Heart left ventricle (tissue), 13 donors: ENCODE measurements at regions not wholly inside any gene's neighbourhood (a gene's known extent, or its start where the extent isn't known, plus 50 kb on each side); places are given as distances from the start of the nearest gene placed in this dataset.

Experiments
- POLR2A ChIP-seq, 2 donors: fragments of 450-650 bp; IDR thresholded peaks; one replicate each; pipeline ENCODE4 v1.6.1; 2017; ENCODE audit warnings: antibody characterized with exemption in 2 of 2, mild to moderate bottlenecking in 2 of 2, moderate library complexity in 2 of 2
- TF ChIP-seq, protein P1 (sequence below), 12 donors: fragments of 200-600 bp; sonication (generic) in 4 of 12; IDR thresholded peaks; one replicate each; pipeline versions ENCODE4 v1.5.0 to v1.8.0; 2018 to 2022; ENCODE audit warnings: antibody characterized with exemption in 12 of 12, mild to moderate bottlenecking in 5 of 12
- donor health status: ischemic (EF 13 %, LVEDD 7.1; RV severe dilation, severe dysfunction).
- donor health status: DM: no; HTN: yes; CAD: no.
- donor health status: DM: no; HTN: no; CAD: no.
- donor health status: ischemic (EF 25% LVEDD 6.9; RV normal size, moderate dysfunction).
- donor health status: ischemic (EF 25% LVEDD 5.7; RV mildly dilated, moderate dysfunction).
- donor health status: ischemic (EF 35%, LVEDD 5.7; RV mildly dilated, moderate dysfunction).
- donor health status: nonischemic (EF 11% LVEDD 7.7; RV severe dilation, severe dysfunction).
- donor health status: DM: yes; HTN: yes; CAD: no.
- donor health status: PGD.
- donor health status: ischemic (EF 29% LVEDD 5.4; RV normal size, mild dysfunction).
- donor health status: nonischemic (EF 23%, LVEDD 6.1; RV moderate dilation, normal function).

DNA sequence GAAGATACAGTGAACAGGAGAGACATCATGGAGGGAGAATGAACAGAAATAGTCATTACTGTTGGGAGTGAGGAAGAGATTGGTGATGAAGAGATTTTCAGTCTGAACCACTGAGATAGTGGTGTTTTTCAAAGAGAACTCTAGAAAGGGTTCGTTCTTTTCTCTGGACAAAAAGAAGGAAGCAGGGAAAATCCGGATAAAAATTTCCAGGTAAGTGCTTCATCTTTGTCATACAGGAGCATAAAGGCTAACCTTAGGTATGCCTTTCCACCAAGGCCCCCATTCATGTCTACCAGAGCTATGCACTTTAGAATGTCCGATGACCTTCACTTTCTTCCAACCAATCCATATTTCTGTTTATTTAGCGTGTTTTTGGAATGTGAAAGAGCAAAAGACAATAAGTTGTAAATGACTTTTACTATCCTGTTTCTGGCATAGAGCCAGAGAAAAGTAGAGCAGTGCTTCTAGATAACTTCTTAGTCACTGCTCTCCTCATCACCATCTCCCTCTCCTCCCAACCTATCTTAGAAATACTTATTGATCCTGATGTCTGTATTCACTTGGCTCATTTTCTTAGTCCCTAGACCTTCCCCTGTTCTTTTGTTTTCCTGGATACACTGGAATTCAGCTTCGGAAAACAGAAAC lies 116.5 kb downstream of the TTC6 start:
- TF ChIP-seq, protein P1, sequence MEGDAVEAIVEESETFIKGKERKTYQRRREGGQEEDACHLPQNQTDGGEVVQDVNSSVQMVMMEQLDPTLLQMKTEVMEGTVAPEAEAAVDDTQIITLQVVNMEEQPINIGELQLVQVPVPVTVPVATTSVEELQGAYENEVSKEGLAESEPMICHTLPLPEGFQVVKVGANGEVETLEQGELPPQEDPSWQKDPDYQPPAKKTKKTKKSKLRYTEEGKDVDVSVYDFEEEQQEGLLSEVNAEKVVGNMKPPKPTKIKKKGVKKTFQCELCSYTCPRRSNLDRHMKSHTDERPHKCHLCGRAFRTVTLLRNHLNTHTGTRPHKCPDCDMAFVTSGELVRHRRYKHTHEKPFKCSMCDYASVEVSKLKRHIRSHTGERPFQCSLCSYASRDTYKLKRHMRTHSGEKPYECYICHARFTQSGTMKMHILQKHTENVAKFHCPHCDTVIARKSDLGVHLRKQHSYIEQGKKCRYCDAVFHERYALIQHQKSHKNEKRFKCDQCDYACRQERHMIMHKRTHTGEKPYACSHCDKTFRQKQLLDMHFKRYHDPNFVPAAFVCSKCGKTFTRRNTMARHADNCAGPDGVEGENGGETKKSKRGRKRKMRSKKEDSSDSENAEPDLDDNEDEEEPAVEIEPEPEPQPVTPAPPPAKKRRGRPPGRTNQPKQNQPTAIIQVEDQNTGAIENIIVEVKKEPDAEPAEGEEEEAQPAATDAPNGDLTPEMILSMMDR (IDR thresholded peaks at IDR 0.05), result no peak
- TF ChIP-seq POLR2A (IDR thresholded peaks at IDR 0.05), result no peak
